Activated T-cell treated with anti-CD3 and anti-CD28 coated beads, Interleukin-2, amount 50 U/mL, for 72 hours (primary cell): ENCODE measurements at regions not wholly inside any gene's neighbourhood (a gene's known extent, or its start where the extent isn't known, plus 50 kb on each side); places are given as distances from the start of the nearest gene placed in this dataset.
"Not testable (repeated sequence)": the region's sequence is repeated elsewhere in the genome, so short reads cannot be mapped to it uniquely, and the experiment has no call there.

Experiments
- ATAC-seq, 2 donors: fragments of 150-1000 bp; cut with Tn5 transposase; replicated peaks in 1 of 2; 2 replicates each; pipeline ENCODE4 v1.10.0; 2021; ENCODE audit warnings: moderate library complexity in 2 of 2, mild to moderate bottlenecking in 1 of 2
- DNase-seq, 2 donors: peaks; one replicate each; pipeline ENCODE4 v3.0.0; 2021 to 2022; ENCODE audit warnings: mixed read lengths in 1 of 2
- H3K27ac Mint-ChIP-seq: one replicate; pipeline ENCODE4 v1.8.0; 2022; ENCODE audit warnings: mild to moderate bottlenecking, moderate library complexity, mixed read lengths
- H3K27me3 Mint-ChIP-seq: one replicate; pipeline ENCODE4 v1.8.0; 2022; ENCODE audit warnings: low read depth, mixed read lengths
- H3K36me3 Mint-ChIP-seq, 2 donors: one replicate each; pipeline ENCODE4 v1.8.0; 2022; ENCODE audit warnings: mixed read lengths in 2 of 2, mild to moderate bottlenecking in 1 of 2; ENCODE audit not compliant: insufficient read depth in 2 of 2
- H3K4me1 Mint-ChIP-seq: one replicate; pipeline ENCODE4 v1.8.0; 2022; ENCODE audit warnings: low read depth, mixed read lengths
- H3K4me3 Mint-ChIP-seq, 2 donors: one replicate each; pipeline ENCODE4 v1.8.0; 2022; ENCODE audit warnings: mild to moderate bottlenecking in 2 of 2, mixed read lengths in 2 of 2, moderate library complexity in 2 of 2
- H3K9me3 Mint-ChIP-seq, 2 donors: one replicate each; pipeline ENCODE4 v1.8.0; 2022; ENCODE audit warnings: mixed read lengths in 2 of 2

DNA sequence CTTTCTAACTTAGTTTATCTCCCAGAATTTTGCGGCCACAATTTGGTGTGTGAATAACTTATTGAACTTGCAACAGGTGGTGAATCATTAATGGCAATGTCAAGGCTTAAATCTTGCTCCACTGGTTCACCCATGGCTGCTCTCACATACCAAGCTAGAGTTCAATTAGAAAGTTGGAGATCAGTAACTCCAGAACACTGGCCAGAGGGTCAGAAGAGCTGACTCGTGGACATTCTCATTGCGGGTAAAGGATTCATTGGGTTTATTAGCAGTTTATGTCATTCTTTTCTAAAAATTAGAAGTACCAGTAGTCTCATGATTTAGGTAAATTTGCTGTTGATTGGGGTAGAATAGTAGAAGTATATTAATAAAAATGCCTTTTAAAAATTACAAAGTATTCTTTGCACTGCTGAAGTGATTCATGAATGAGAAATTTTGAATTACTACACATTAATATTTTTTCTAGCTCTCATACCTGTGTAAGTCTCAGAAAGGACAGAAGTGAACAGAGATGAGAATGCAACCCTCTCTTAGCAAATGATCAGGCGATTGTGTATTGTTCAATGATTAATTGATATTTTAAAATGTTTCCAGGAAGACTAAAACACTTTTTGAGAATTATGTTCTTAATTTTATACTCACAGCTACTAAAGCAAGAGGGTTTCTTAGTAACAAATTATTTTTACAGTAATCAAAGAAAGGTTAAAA lies 142.0 kb downstream of the SYT15 start:
- not testable (repeated sequence) for DNase-seq, H3K4me3 Mint-ChIP-seq, H3K27ac Mint-ChIP-seq, ATAC-seq, H3K9me3 Mint-ChIP-seq, H3K4me1 Mint-ChIP-seq, H3K36me3 Mint-ChIP-seq
- peaks cover 15% of the 10 kb centered on the region for H3K27me3 Mint-ChIP-seq

- not testable (repeated sequence) for ATAC-seq, H3K4me3 Mint-ChIP-seq, DNase-seq, H3K27me3 Mint-ChIP-seq, H3K36me3 Mint-ChIP-seq, H3K9me3 Mint-ChIP-seq, H3K4me1 Mint-ChIP-seq, H3K27ac Mint-ChIP-seq
These were observed 145.3 kb downstream of the SYT15 start for GRCh38 chr10:46724258-46724657.

DNA sequence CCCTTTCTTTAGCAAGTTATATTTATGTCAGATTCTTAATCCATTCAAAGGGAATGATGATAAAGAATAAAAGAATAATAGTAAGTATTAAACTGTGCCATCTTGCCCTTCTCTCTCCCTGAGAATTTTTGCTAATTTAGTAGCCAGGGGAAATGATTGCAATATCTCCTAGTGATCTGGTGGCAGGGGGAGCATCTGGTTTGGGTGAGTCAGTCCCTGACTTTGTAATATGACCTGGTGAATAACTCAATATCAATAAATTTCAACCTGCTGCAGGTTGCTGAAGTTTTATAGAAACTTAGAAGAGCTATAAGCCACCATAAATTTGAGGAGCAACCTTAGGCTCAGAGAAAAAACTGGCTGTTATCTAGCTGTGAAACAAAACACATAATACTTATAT lies 149.4 kb downstream of the SYT15 start:
- H3K27me3 Mint-ChIP-seq, H3K4me1 Mint-ChIP-seq, DNase-seq, H3K9me3 Mint-ChIP-seq, H3K36me3 Mint-ChIP-seq, H3K4me3 Mint-ChIP-seq, ATAC-seq, H3K27ac Mint-ChIP-seq: not testable (repeated sequence)

DNA sequence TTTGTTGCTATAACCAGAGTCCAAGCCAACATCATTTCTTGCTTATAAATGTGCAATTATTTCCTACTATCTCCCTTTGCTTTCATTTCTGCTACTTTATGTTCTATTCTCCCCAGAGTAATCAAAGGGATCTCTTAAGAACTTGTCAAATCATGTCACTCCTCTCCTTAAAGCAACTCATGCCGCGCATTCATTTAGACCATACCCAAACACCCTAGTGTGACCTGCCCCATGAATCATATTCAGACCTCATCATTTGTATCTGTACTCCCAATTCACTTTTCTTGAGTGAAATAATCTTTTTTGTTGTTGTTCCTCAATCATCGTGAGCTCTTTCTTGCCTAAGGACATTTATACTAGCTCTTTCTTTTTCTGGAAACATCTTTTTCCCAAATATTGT lies 151.8 kb downstream of the SYT15 start:
- H3K27ac Mint-ChIP-seq, H3K4me3 Mint-ChIP-seq, H3K9me3 Mint-ChIP-seq, DNase-seq, H3K4me1 Mint-ChIP-seq, H3K36me3 Mint-ChIP-seq, H3K27me3 Mint-ChIP-seq: not testable (repeated sequence)
- peak; percentile 76 to 89 for ATAC-seq

DNA sequence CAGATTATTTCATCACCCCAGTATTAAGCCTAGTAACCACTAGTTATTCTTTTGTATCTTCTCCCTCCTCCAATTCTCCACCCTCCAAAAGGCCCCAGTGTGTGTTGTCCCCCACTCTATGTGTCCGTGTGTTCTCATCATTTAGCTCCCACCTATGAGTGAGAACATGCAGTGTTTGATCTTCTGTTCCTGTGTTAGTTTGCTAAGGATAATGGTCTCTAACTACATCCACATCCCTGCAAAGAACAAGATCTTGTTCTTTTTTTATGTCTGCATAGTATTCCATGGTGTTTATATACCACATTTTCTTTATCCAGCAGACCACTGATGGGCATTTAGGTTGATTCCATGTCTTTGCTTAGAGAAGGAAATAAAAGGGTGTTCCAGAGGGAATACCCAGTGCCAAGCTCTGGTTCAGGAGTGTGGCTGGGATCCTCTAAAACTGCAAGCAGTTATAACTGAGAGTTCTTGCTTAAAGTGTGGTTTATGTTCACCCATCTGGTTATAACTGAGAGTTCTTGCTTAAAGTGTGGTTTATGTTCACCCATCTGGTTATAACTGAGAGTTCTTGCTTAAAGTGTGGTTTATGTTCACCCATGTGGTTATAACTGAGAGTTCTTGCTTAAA lies 154.8 kb downstream of the SYT15 start:
- H3K27ac Mint-ChIP-seq, H3K36me3 Mint-ChIP-seq, H3K27me3 Mint-ChIP-seq, DNase-seq, H3K4me3 Mint-ChIP-seq, H3K4me1 Mint-ChIP-seq, H3K9me3 Mint-ChIP-seq: not testable (repeated sequence)
- peak; percentile 78 to 82 for ATAC-seq

DNA sequence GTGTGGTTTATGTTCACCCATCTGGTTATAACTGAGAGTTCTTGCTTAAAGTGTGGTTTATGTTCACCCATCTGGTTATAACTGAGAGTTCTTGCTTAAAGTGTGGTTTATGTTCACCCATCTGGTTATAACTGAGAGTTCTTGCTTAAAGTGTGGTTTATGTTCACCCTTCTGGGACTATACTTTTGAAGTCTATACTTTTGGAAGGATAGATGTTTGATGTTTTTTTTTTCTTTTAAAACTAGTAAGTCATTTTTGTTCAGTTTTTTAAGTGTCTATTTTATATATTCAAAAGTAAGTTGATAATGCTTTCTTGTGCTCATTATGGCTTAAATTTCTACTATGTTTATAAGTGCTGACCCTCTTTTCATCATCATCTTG lies 155.3 kb downstream of the SYT15 start:
- not testable (repeated sequence) for H3K27ac Mint-ChIP-seq, H3K4me1 Mint-ChIP-seq, H3K27me3 Mint-ChIP-seq, H3K4me3 Mint-ChIP-seq, H3K36me3 Mint-ChIP-seq, H3K9me3 Mint-ChIP-seq, DNase-seq
- ATAC-seq = peak; percentile 29 to 58

- ATAC-seq, DNase-seq, H3K27ac Mint-ChIP-seq, H3K4me1 Mint-ChIP-seq, H3K36me3 Mint-ChIP-seq, H3K27me3 Mint-ChIP-seq, H3K9me3 Mint-ChIP-seq, H3K4me3 Mint-ChIP-seq: not testable (repeated sequence)
These were observed 161.0 kb downstream of the SYT15 start for GRCh38 chr10:46739919-46740318.

DNA sequence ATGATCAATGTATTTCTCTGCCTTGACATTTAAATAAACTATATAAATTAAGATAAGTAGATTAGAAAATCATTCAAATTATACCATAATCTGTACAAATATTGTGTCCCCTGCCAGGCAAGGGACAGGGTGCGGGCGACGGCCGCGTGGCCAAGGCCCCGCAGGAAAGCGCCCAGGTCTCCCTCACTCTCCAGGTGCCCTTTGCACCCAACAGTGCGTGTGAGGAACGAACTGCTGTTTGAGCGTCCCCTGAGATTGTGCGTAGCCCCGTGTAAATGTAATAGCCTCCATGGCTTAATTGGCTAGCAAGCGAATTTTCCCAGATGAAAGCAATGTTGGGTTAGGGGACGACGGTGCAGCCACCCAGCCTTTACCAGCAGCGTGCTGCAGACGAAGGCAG lies 161.4 kb downstream of the SYT15 start:
- not testable (repeated sequence) for H3K4me1 Mint-ChIP-seq, DNase-seq

GRCh38 chr10:46749003-46749402 lies 162.2 kb upstream of the PTPN20 start:
- H3K27ac Mint-ChIP-seq, DNase-seq, H3K36me3 Mint-ChIP-seq, H3K9me3 Mint-ChIP-seq, H3K4me3 Mint-ChIP-seq, H3K4me1 Mint-ChIP-seq, H3K27me3 Mint-ChIP-seq: not testable (repeated sequence)
- peak in 1 of 2 donors; percentile 8 for ATAC-seq

More for the DNA sequence above, 161.4 kb downstream of the SYT15 start:
- not testable (repeated sequence) for H3K27ac Mint-ChIP-seq, ATAC-seq, H3K9me3 Mint-ChIP-seq, H3K4me3 Mint-ChIP-seq, H3K36me3 Mint-ChIP-seq, H3K27me3 Mint-ChIP-seq

GRCh38 chr10:46749470-46749869 lies 161.8 kb upstream of the PTPN20 start:
- H3K9me3 Mint-ChIP-seq, H3K27ac Mint-ChIP-seq, H3K36me3 Mint-ChIP-seq, H3K27me3 Mint-ChIP-seq, H3K4me1 Mint-ChIP-seq: not testable (repeated sequence)
- DNase-seq (peak in 1 of 2 donors; percentile 4), ATAC-seq (peak; percentile 68 to 81)
- H3K4me3 Mint-ChIP-seq = peak overlapping the region in 1 of 2 donors; percentile 16

DNA sequence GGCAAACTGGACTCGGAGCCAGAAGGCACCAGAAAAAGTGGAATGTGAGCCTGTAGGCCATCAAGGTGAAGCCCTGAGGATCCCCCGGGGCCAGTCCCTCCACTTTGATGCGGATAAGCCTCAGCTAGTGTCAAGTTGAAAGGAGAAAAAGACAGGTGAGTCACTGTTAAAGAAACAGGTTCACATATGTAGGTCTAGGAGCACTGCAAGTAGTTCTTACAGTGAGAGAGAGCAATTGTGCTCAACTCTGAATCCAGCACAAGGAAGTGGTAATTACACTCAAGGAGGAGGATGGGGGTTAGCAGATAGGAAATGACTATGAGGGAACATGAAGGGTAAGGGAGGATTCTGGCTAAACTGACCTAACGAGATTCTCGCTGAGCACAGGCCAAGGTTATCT lies 157.5 kb upstream of the PTPN20 start:
- H3K4me1 Mint-ChIP-seq, H3K27ac Mint-ChIP-seq: not testable (repeated sequence)

GRCh38 chr10:46761471-46761870 lies 149.8 kb upstream of the PTPN20 start:
- not testable (repeated sequence) for H3K9me3 Mint-ChIP-seq, H3K4me1 Mint-ChIP-seq, DNase-seq, H3K27ac Mint-ChIP-seq, H3K4me3 Mint-ChIP-seq, ATAC-seq, H3K27me3 Mint-ChIP-seq, H3K36me3 Mint-ChIP-seq

More for the DNA sequence above, 157.5 kb upstream of the PTPN20 start:
- not testable (repeated sequence) for H3K27me3 Mint-ChIP-seq, H3K9me3 Mint-ChIP-seq, H3K36me3 Mint-ChIP-seq, H3K4me3 Mint-ChIP-seq, DNase-seq
- ATAC-seq = peak; percentile 48 to 65

DNA sequence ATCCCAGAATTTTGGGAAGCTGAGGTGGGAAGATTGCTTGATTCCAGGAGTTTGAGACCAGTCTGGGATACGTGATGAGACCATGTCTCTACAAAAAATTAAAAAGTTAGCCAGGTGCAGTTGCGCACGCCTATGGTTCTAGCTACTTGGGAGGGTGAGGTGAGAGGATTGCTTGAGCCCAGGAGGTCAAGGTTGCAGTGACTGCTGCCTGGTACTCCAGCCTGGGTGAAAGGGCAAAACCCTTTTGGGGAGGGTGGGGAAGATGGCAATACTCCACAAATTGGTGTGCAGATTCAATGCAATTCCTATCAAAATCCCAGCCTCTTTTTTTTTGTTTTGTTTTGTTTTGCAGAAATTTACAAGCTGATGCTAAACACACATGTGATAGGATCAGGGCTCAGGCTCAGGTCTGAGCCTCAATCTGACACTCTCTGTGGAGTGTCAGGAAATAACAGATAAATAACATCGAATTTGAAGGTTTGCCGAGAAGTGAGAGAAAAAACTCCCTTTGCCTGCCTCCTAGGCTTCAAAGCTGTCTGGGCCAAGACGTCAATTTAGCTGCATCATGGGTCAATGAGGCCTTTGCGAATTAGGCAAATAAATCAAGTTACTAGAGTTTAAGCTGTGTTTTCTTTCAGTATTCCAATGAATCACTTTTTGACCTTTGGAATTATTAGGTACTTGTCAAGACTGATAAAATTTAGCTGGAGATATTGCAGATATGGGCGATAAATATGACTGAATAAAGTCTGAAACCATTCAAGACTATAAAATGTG lies 142.5 kb upstream of the PTPN20 start:
- H3K36me3 Mint-ChIP-seq, DNase-seq, ATAC-seq, H3K9me3 Mint-ChIP-seq, H3K4me1 Mint-ChIP-seq, H3K4me3 Mint-ChIP-seq, H3K27ac Mint-ChIP-seq, H3K27me3 Mint-ChIP-seq: not testable (repeated sequence)
